Peyer's patch (tissue), 4 donors: ENCODE measurements at regions not wholly inside any gene's neighbourhood (a gene's known extent, or its start where the extent isn't known, plus 50 kb on each side); places are given as distances from the start of the nearest gene placed in this dataset.

Experiments used
- CTCF ChIP-seq, 6 experiments: fragments of 450-650 bp in 4 of 6; fragments of 200-600 bp in 2 of 6; sonication (generic) in 1 of 6; IDR thresholded peaks; one replicate each; pipeline ENCODE4 v1.5.1; 2017 to 2019; ENCODE audit warnings: antibody characterized with exemption in 6 of 6, mild to moderate bottlenecking in 3 of 6, moderate library complexity in 1 of 6
- POLR2A ChIP-seq, 2 donors: fragments of 450-650 bp; IDR thresholded peaks; one replicate each; pipeline ENCODE4 v1.5.1; 2017; ENCODE audit warnings: antibody characterized with exemption in 2 of 2, mild to moderate bottlenecking in 2 of 2, moderate library complexity in 2 of 2

- TF ChIP-seq CTCF (IDR thresholded peaks at IDR 0.05) = no peak
- TF ChIP-seq POLR2A (IDR thresholded peaks at IDR 0.05) = no peak
Measured at GRCh38 chr2:19732255-19732654, 169.5 kb downstream of the TTC32 start.
